ENCODE measurements at regions not wholly inside any gene's neighbourhood (a gene's known extent, or its start where the extent isn't known, plus 50 kb on each side); places are given as distances from the start of the nearest gene placed in this dataset.

DNA sequence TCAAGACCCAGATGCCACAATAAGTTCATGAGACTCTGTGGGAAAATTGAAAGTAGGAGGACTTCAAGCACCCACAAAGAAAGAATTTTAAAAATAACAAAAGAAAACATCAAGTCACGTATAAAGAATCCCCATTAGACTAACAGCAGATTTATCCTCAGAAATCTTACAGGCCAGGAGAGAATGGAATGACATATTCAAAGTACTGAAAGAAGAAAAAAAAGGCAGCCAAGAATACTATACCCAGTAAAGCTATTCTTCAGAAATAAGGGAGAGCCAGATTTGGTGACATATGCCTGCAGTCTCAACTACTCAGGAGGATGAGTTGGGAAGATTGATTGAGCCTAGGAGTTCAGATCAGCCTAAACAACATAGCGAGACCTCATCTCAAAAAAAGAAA, 84.3 kb upstream of the CD53 start:
- no peak for ATAC-seq
- TF ChIP-seq CSDC2 (CRISPR knock-in tag; IDR thresholded peaks at IDR 0.05) (no peak), ARNTL (CRISPR knock-in tag; IDR thresholded peaks at IDR 0.05; ENCODE audit: borderline replicate concordance, low read depth) (no peak), GLIS3 (CRISPR knock-in tag; IDR thresholded peaks at IDR 0.05) (no peak), PPARA (CRISPR knock-in tag; IDR thresholded peaks at IDR 0.05; ENCODE audit: borderline replicate concordance) (no peak), ZNF70 (CRISPR knock-in tag; IDR thresholded peaks at IDR 0.05) (no peak), ISL1 (CRISPR knock-in tag; IDR thresholded peaks at IDR 0.05) (no peak), RARB (CRISPR knock-in tag; IDR thresholded peaks at IDR 0.05) (no peak)
- TF ChIP-seq, protein P1, sequence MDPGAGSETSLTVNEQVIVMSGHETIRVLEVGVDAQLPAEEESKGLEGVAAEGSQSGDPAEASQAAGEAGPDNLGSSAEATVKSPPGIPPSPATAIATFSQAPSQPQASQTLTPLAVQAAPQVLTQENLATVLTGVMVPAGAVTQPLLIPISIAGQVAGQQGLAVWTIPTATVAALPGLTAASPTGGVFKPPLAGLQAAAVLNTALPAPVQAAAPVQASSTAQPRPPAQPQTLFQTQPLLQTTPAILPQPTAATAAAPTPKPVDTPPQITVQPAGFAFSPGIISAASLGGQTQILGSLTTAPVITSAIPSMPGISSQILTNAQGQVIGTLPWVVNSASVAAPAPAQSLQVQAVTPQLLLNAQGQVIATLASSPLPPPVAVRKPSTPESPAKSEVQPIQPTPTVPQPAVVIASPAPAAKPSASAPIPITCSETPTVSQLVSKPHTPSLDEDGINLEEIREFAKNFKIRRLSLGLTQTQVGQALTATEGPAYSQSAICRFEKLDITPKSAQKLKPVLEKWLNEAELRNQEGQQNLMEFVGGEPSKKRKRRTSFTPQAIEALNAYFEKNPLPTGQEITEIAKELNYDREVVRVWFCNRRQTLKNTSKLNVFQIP (CRISPR knock-in tag; IDR thresholded peaks at IDR 0.05; ENCODE audit: borderline replicate concordance, low read depth): no peak
- TF ChIP-seq, protein P2, sequence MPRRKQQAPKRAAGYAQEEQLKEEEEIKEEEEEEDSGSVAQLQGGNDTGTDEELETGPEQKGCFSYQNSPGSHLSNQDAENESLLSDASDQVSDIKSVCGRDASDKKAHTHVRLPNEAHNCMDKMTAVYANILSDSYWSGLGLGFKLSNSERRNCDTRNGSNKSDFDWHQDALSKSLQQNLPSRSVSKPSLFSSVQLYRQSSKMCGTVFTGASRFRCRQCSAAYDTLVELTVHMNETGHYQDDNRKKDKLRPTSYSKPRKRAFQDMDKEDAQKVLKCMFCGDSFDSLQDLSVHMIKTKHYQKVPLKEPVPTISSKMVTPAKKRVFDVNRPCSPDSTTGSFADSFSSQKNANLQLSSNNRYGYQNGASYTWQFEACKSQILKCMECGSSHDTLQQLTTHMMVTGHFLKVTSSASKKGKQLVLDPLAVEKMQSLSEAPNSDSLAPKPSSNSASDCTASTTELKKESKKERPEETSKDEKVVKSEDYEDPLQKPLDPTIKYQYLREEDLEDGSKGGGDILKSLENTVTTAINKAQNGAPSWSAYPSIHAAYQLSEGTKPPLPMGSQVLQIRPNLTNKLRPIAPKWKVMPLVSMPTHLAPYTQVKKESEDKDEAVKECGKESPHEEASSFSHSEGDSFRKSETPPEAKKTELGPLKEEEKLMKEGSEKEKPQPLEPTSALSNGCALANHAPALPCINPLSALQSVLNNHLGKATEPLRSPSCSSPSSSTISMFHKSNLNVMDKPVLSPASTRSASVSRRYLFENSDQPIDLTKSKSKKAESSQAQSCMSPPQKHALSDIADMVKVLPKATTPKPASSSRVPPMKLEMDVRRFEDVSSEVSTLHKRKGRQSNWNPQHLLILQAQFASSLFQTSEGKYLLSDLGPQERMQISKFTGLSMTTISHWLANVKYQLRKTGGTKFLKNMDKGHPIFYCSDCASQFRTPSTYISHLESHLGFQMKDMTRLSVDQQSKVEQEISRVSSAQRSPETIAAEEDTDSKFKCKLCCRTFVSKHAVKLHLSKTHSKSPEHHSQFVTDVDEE (CRISPR knock-in tag; IDR thresholded peaks at IDR 0.05): no peak

DNA sequence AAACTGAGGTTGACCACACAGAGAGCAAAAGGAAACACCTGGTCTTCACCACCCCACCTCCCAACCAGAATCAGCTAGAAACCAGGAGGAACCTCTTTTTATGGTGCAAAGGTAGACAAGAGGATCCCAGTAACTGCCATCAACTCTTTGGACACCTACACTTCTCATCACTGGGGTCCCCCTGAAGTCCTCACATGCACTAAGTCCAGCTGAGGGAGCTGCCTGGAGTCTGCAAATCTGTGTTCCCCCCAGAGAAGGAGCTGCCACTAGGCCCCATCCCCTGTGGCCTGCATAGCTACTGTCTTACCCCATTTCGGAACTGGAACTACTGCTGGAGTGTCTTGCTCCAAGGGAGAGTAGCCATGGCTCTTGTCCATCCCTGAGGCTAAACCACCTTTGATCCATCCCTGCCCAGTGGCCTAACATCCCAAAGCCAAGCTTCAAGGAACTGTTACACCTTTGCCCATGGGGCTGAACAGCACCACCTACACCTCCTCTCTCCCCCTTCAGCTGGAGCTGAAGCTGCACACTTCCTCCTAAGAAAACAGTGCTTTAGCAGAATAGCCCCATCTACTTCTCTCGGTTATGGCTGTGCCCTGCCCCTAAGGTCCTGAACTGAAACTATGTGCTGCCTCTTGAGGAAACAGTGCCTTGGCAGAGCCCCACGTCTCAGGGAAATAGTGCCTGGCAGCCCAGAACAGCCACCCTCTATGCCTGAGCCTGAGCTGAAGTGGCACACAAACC, 85.4 kb upstream of the CD53 start:
- no peak for ATAC-seq

DNA sequence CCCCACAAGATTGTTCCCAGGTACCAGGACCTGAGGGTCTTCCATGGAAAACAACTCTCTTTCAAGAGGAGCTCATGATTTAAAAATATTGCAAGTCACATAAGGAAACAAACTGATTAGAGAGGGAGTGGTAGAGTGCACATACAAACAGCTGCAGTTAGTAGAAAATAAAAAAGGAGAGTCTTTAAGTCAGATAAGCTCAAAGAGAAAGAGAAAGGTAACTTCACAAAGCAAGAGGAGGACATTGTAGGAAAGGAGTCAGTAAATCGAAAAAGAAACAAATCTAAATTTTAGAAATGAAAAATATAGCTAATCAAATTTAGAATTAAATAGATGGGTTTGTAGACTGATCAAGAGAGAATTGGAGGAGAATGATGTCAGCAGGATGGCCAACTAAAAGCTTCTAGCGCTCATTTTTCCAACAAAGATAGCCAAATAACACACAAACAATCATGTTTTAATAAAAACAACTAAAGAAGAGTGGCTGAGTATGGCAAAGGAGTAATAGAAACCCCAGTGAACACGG, 86.1 kb upstream of the CD53 start:
- no peak for ATAC-seq

More for the DNA sequence above, 85.4 kb upstream of the CD53 start:
- TF ChIP-seq, protein P1 (CRISPR knock-in tag; IDR thresholded peaks at IDR 0.05; ENCODE audit: borderline replicate concordance, low read depth): no peak
- TF ChIP-seq ISL1 (CRISPR knock-in tag; IDR thresholded peaks at IDR 0.05): no peak
- no peak for TF ChIP-seq GLIS3 (CRISPR knock-in tag; IDR thresholded peaks at IDR 0.05)
- no peak for TF ChIP-seq BACH2 (CRISPR knock-in tag; IDR thresholded peaks at IDR 0.05; ENCODE audit: borderline replicate concordance)
- TF ChIP-seq RARB (CRISPR knock-in tag; IDR thresholded peaks at IDR 0.05): no peak
- TF ChIP-seq, protein P2 (CRISPR knock-in tag; IDR thresholded peaks at IDR 0.05): no peak

More for the DNA sequence above, 86.1 kb upstream of the CD53 start:
- TF ChIP-seq ZFP30 (CRISPR knock-in tag; IDR thresholded peaks at IDR 0.05): no peak
- TF ChIP-seq, protein P1 (CRISPR knock-in tag; IDR thresholded peaks at IDR 0.05; ENCODE audit: borderline replicate concordance, low read depth): no peak
- TF ChIP-seq, protein P2 (CRISPR knock-in tag; IDR thresholded peaks at IDR 0.05): no peak
- no peak for TF ChIP-seq TOX (CRISPR knock-in tag; IDR thresholded peaks at IDR 0.05; ENCODE audit: borderline replicate concordance)
- no peak for TF ChIP-seq BACH2 (CRISPR knock-in tag; IDR thresholded peaks at IDR 0.05; ENCODE audit: borderline replicate concordance)
- no peak for TF ChIP-seq ZC3H10 (CRISPR knock-in tag; IDR thresholded peaks at IDR 0.05)
- no peak for TF ChIP-seq ZNF70 (CRISPR knock-in tag; IDR thresholded peaks at IDR 0.05)
- no peak for TF ChIP-seq ISL1 (CRISPR knock-in tag; IDR thresholded peaks at IDR 0.05)

All from SK-N-SH treated with all-trans-retinoic acid at 6 μM for 48 hours (cell line).